NCI-H2196 (cell line): ENCODE measurements at regions not wholly inside any gene's neighbourhood (a gene's known extent, or its start where the extent isn't known, plus 50 kb on each side); places are given as distances from the start of the nearest gene placed in this dataset.
"Not testable (repeated sequence)": the region's sequence is repeated elsewhere in the genome, so short reads cannot be mapped to it uniquely, and the experiment has no call there.

Source experiments
- DNase-seq: peaks from one replicate; lab custom pipeline; 2025; ENCODE audit not compliant: unreplicated experiment; lab: John Stamatoyannopoulos, UW

- not testable (repeated sequence) for DNase-seq
Measured at GRCh38 chr4:121616449-121616848, 80.3 kb downstream of the ANXA5 start.

GRCh38 chr4:121614101-121614500, 82.7 kb downstream of the ANXA5 start:
- DNase-seq: no peak

GRCh38 chr4:121599049-121599448, 97.7 kb downstream of the ANXA5 start:
- no peak for DNase-seq

GRCh38 chr4:121597346-121597934, 99.3 kb downstream of the ANXA5 start:
- DNase-seq: no peak

- DNase-seq: no peak
Measured at GRCh38 chr4:121594796-121595526, 101.8 kb downstream of the ANXA5 start.

- no peak for DNase-seq
Measured at GRCh38 chr4:121593760-121594159, 103.0 kb downstream of the ANXA5 start.

GRCh38 chr4:121592257-121592656, 104.5 kb downstream of the ANXA5 start:
- DNase-seq: not testable (repeated sequence)

GRCh38 chr4:121584836-121585235, 111.9 kb downstream of the ANXA5 start:
- DNase-seq: no peak

- no peak for DNase-seq
Measured at GRCh38 chr4:121583396-121583795, 113.4 kb downstream of the ANXA5 start.

GRCh38 chr4:121582296-121582695, 114.5 kb downstream of the ANXA5 start:
- DNase-seq: no peak

GRCh38 chr4:121575392-121575791, 121.4 kb downstream of the ANXA5 start:
- DNase-seq: not testable (repeated sequence)

GRCh38 chr4:121574618-121575017, 122.2 kb downstream of the ANXA5 start:
- no peak for DNase-seq

GRCh38 chr4:121567748-121568147, 129.0 kb downstream of the ANXA5 start:
- DNase-seq: no peak

GRCh38 chr4:121564840-121565375, 131.9 kb downstream of the ANXA5 start:
- DNase-seq: no peak

GRCh38 chr4:121562811-121563210, 134.0 kb downstream of the ANXA5 start:
- no peak for DNase-seq

- no peak for DNase-seq
Measured at GRCh38 chr4:121555315-121556107, 141.3 kb downstream of the ANXA5 start.

GRCh38 chr4:121554382-121554781, 142.4 kb downstream of the ANXA5 start:
- DNase-seq: no peak

- DNase-seq: no peak
Measured at GRCh38 chr4:121551881-121552280, 144.9 kb downstream of the ANXA5 start.

- no peak for DNase-seq
Measured at GRCh38 chr4:121551271-121551670, 145.5 kb downstream of the ANXA5 start.

- DNase-seq: no peak
Measured at GRCh38 chr4:121541696-121542095, 155.1 kb downstream of the ANXA5 start.

GRCh38 chr4:121535351-121535750, 154.5 kb upstream of the QRFPR start:
- no peak for DNase-seq

GRCh38 chr4:121534187-121534586, 153.4 kb upstream of the QRFPR start:
- DNase-seq: no peak
